Esophagus squamous epithelium (tissue), 5 donors: ENCODE measurements at regions not wholly inside any gene's neighbourhood (a gene's known extent, or its start where the extent isn't known, plus 50 kb on each side); places are given as distances from the start of the nearest gene placed in this dataset.
"Not testable (repeated sequence)": the region's sequence is repeated elsewhere in the genome, so short reads cannot be mapped to it uniquely, and the experiment has no call there.

Source experiments
- DNase-seq: peaks from one replicate; lab custom pipeline; 2025; lab: John Stamatoyannopoulos, UW
- H3K27ac ChIP-seq, 4 donors: fragments of 200-600 bp; sonication (generic); one replicate each; pipeline ENCODE4 v1.5.1; 2016 to 2019; ENCODE audit warnings: mild to moderate bottlenecking in 1 of 4
- H3K27me3 ChIP-seq, 4 donors: fragments of 200-600 bp; sonication (generic); 1 replicate in 3 of 4; 2 replicates in 1 of 4; pipeline versions ENCODE4 v1.5.1 to v1.6.0; 2017 to 2021; ENCODE audit warnings: antibody characterized with exemption in 1 of 4
- H3K36me3 ChIP-seq, 3 donors: fragments of 200-600 bp; sonication (generic); one replicate each; pipeline ENCODE4 v1.5.1; 2016 to 2019
- H3K4me1 ChIP-seq, 3 donors: fragments of 200-600 bp; sonication (generic); one replicate each; pipeline ENCODE4 v1.5.1; 2017 to 2019
- H3K4me3 ChIP-seq, 4 donors: fragments of 200-600 bp; sonication (generic); 1 replicate in 3 of 4; 2 replicates in 1 of 4; pipeline ENCODE4 v1.5.1; 2016 to 2019; ENCODE audit warnings: mild to moderate bottlenecking in 2 of 4, moderate library complexity in 1 of 4
- H3K9me3 ChIP-seq, 3 donors: fragments of 200-600 bp; sonication (generic); one replicate each; pipeline ENCODE4 v1.5.1; 2016 to 2019
- CTCF ChIP-seq, 6 experiments: fragments of 450-650 bp in 4 of 6; fragments of 200-600 bp in 2 of 6; sonication (generic) in 2 of 6; IDR thresholded peaks; one replicate each; pipeline ENCODE4 v1.5.1; 2016 to 2019; ENCODE audit warnings: antibody characterized with exemption in 6 of 6, mild to moderate bottlenecking in 4 of 6, moderate library complexity in 4 of 6
- POLR2A ChIP-seq, 4 donors: fragments of 450-650 bp; IDR thresholded peaks; one replicate each; pipeline ENCODE4 v1.6.1; 2017; ENCODE audit warnings: antibody characterized with exemption in 4 of 4, mild to moderate bottlenecking in 4 of 4, moderate library complexity in 3 of 4
- WGBS, 2 donors: methylation state at CpG; one replicate each; pipeline ENCODE4 v1.1.5; 2018; 5-methylcytosine and 5-hydroxymethylcytosine counted together
- intact Hi-C: fragments of 100-400 bp; cut with DNase I; formaldehyde crosslinking; loops from one replicate; pipeline ENCODE4 v1.15.0; 2022
- donor health status: DM: yes; HTN: yes; CAD: no.

GRCh38 chr10:77727481-77727880 lies 89.9 kb upstream of the KCNMA1 start:
- H3K36me3 ChIP-seq = no peaks in the 10 kb centered on the region
- DNase-seq = no peak
- no peak overlapping the region for H3K27ac ChIP-seq
- intact Hi-C loops = no loop called here
- H3K9me3 ChIP-seq = no peaks in the 10 kb centered on the region
- 81 to 88% methylated on average over 3 of the region's 3 CpGs for WGBS, 2 donors
- H3K4me1 ChIP-seq = no peaks in the 10 kb centered on the region
- no peaks in the 10 kb centered on the region for H3K27me3 ChIP-seq
- no peak overlapping the region for H3K4me3 ChIP-seq
- no peak for TF ChIP-seq POLR2A (IDR thresholded peaks at IDR 0.05)
- TF ChIP-seq CTCF (IDR thresholded peaks at IDR 0.05) = no peak

- Histone ChIP-seq H3K27me3 (no peaks in the 10 kb centered on the region), H3K9me3 (no peaks in the 10 kb centered on the region), H3K4me3 (no peak overlapping the region), H3K36me3 (no peaks in the 10 kb centered on the region), H3K27ac (no peak overlapping the region), H3K4me1 (no peaks in the 10 kb centered on the region)
- no peak for DNase-seq
- intact Hi-C loops = no loop called here
- WGBS, 2 donors = 66 to 67% methylated on average over 3 of the region's 3 CpGs
- TF ChIP-seq CTCF (IDR thresholded peaks at IDR 0.05) = no peak
- no peak for TF ChIP-seq POLR2A (IDR thresholded peaks at IDR 0.05)
Measured at GRCh38 chr10:77726732-77727131, 89.1 kb upstream of the KCNMA1 start.

GRCh38 chr10:77726301-77726700 lies 88.7 kb upstream of the KCNMA1 start:
- no peaks in the 10 kb centered on the region for H3K27me3 ChIP-seq
- H3K4me3 ChIP-seq = no peak overlapping the region
- TF ChIP-seq CTCF (IDR thresholded peaks at IDR 0.05) (no peak), POLR2A (IDR thresholded peaks at IDR 0.05) (no peak)
- intact Hi-C loops = no loop called here
- 50 to 88% methylated on average over 1 of the region's 1 CpG for WGBS, 2 donors
- H3K27ac ChIP-seq = no peak overlapping the region
- no peaks in the 10 kb centered on the region for H3K9me3 ChIP-seq
- no peaks in the 10 kb centered on the region for H3K36me3 ChIP-seq
- DNase-seq = no peak
- H3K4me1 ChIP-seq = no peaks in the 10 kb centered on the region

- no peaks in the 10 kb centered on the region for H3K4me1 ChIP-seq
- WGBS, 2 donors = 50 to 92% methylated on average over 1 to 2 of the region's 2 CpGs
- no peak overlapping the region for H3K27ac ChIP-seq
- H3K36me3 ChIP-seq = no peaks in the 10 kb centered on the region
- TF ChIP-seq POLR2A (IDR thresholded peaks at IDR 0.05) = no peak
- TF ChIP-seq CTCF (IDR thresholded peaks at IDR 0.05) = no peak
- no peak for DNase-seq
- H3K4me3 ChIP-seq = no peak overlapping the region
- H3K9me3 ChIP-seq = no peaks in the 10 kb centered on the region
- intact Hi-C loops = no loop called here
- H3K27me3 ChIP-seq = no peaks in the 10 kb centered on the region
Measured at GRCh38 chr10:77724820-77725219, 87.2 kb upstream of the KCNMA1 start.

GRCh38 chr10:77723376-77723775 lies 85.8 kb upstream of the KCNMA1 start:
- Histone ChIP-seq H3K36me3 (no peaks in the 10 kb centered on the region), H3K9me3 (no peaks in the 10 kb centered on the region), H3K4me3 (no peak overlapping the region), H3K27ac (no peak overlapping the region), H3K4me1 (no peaks in the 10 kb centered on the region), H3K27me3 (no peaks in the 10 kb centered on the region)
- TF ChIP-seq POLR2A (IDR thresholded peaks at IDR 0.05) (no peak), CTCF (IDR thresholded peaks at IDR 0.05) (no peak)
- DNase-seq = no peak
- intact Hi-C loops = no loop called here
- 70 to 77% methylated on average over 5 of the region's 5 CpGs for WGBS, 2 donors

- intact Hi-C loops, H3K36me3 ChIP-seq, H3K27me3 ChIP-seq, H3K4me3 ChIP-seq, H3K9me3 ChIP-seq, DNase-seq, H3K4me1 ChIP-seq, H3K27ac ChIP-seq: not testable (repeated sequence)
- 33 to 37% methylated on average over 3 of the region's 3 CpGs for WGBS, 2 donors
Measured at GRCh38 chr10:77722956-77723355, 85.3 kb upstream of the KCNMA1 start.
